OCI-LY7 (cell line): ENCODE measurements at regions not wholly inside any gene's neighbourhood (a gene's known extent, or its start where the extent isn't known, plus 50 kb on each side); places are given as distances from the start of the nearest gene placed in this dataset.

Experiments used
- EZH2phosphoT487 ChIP-seq: fragments of 200-600 bp; sonication (generic); IDR thresholded peaks from 2 replicates; pipeline ENCODE4 v1.6.1; 2018; ENCODE audit warnings: low read depth, borderline replicate concordance, mild to moderate bottlenecking, mixed run types, antibody characterized with exemption, low read length, moderate library complexity, mixed read lengths
- TF ChIP-seq, protein P1 (sequence below): fragments of 200-600 bp; sonication (generic); conservative IDR thresholded peaks from 2 replicates; pipeline ENCODE4 v1.5.1; 2014; ENCODE audit warnings: mild to moderate bottlenecking, antibody characterized with exemption, low read length, moderate library complexity, mixed read lengths

DNA sequence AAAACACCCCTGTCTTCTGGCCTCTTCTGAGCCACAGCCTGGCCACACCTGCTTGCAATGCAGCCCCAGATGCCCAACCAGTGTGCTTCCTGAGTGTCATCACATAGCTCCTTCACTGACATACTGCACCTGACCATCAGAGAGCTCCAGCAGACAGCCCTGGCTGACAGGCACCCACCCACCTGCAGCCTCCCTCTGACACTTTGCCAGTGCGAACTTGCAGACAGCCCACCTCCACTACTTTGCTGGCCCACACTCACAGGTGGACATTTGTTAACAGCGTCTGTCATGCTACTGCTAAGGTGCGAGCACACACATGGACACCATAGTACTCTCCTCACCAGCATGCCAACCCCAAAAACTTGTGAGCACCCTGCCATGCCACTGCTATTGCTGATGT, 740.1 kb downstream of the DNAJB9 start:
- TF ChIP-seq, protein P1, sequence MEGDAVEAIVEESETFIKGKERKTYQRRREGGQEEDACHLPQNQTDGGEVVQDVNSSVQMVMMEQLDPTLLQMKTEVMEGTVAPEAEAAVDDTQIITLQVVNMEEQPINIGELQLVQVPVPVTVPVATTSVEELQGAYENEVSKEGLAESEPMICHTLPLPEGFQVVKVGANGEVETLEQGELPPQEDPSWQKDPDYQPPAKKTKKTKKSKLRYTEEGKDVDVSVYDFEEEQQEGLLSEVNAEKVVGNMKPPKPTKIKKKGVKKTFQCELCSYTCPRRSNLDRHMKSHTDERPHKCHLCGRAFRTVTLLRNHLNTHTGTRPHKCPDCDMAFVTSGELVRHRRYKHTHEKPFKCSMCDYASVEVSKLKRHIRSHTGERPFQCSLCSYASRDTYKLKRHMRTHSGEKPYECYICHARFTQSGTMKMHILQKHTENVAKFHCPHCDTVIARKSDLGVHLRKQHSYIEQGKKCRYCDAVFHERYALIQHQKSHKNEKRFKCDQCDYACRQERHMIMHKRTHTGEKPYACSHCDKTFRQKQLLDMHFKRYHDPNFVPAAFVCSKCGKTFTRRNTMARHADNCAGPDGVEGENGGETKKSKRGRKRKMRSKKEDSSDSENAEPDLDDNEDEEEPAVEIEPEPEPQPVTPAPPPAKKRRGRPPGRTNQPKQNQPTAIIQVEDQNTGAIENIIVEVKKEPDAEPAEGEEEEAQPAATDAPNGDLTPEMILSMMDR, result no peak
- TF ChIP-seq EZH2phosphoT487, result no peak
